ENCODE measurements at regions not wholly inside any gene's neighbourhood (a gene's known extent, or its start where the extent isn't known, plus 50 kb on each side); places are given as distances from the start of the nearest gene placed in this dataset.
"Not testable (repeated sequence)": the region's sequence is repeated elsewhere in the genome, so short reads cannot be mapped to it uniquely, and the experiment has no call there.

GRCh38 chr12:76939701-76940100, 60.9 kb upstream of the CSRP2 start:
- no peak overlapping the region for H3K4me3 ChIP-seq (ENCODE audit: low read depth, low read length)
- no peak for DNase-seq (ENCODE audit: low read depth)
- TF ChIP-seq, protein P1, sequence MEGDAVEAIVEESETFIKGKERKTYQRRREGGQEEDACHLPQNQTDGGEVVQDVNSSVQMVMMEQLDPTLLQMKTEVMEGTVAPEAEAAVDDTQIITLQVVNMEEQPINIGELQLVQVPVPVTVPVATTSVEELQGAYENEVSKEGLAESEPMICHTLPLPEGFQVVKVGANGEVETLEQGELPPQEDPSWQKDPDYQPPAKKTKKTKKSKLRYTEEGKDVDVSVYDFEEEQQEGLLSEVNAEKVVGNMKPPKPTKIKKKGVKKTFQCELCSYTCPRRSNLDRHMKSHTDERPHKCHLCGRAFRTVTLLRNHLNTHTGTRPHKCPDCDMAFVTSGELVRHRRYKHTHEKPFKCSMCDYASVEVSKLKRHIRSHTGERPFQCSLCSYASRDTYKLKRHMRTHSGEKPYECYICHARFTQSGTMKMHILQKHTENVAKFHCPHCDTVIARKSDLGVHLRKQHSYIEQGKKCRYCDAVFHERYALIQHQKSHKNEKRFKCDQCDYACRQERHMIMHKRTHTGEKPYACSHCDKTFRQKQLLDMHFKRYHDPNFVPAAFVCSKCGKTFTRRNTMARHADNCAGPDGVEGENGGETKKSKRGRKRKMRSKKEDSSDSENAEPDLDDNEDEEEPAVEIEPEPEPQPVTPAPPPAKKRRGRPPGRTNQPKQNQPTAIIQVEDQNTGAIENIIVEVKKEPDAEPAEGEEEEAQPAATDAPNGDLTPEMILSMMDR (IDR thresholded peaks at IDR 0.05; ENCODE audit: insufficient read depth, low read depth, low read length) = no peak

GRCh38 chr12:76936275-76937193, 57.7 kb upstream of the CSRP2 start:
- TF ChIP-seq, protein P1 (IDR thresholded peaks at IDR 0.05; ENCODE audit: insufficient read depth, low read depth, low read length) = no peak
- H3K4me3 ChIP-seq (ENCODE audit: low read depth, low read length) = no peak overlapping the region
- DNase-seq (ENCODE audit: low read depth) = no peak

GRCh38 chr12:76933392-76933791, 54.6 kb upstream of the CSRP2 start:
- not testable (repeated sequence) for H3K4me3 ChIP-seq (ENCODE audit: low read depth, low read length); DNase-seq (ENCODE audit: low read depth)

- no peak overlapping the region for H3K4me3 ChIP-seq (ENCODE audit: low read depth, low read length)
- TF ChIP-seq, protein P1 (IDR thresholded peaks at IDR 0.05; ENCODE audit: insufficient read depth, low read depth, low read length) = no peak
- DNase-seq (ENCODE audit: low read depth) = no peak
Measured at GRCh38 chr12:76929499-76929898, 50.7 kb upstream of the CSRP2 start.

All from fibroblast of villous mesenchyme (primary cell).